ENCODE measurements at regions not wholly inside any gene's neighbourhood (a gene's known extent, or its start where the extent isn't known, plus 50 kb on each side); places are given as distances from the start of the nearest gene placed in this dataset.

DNA sequence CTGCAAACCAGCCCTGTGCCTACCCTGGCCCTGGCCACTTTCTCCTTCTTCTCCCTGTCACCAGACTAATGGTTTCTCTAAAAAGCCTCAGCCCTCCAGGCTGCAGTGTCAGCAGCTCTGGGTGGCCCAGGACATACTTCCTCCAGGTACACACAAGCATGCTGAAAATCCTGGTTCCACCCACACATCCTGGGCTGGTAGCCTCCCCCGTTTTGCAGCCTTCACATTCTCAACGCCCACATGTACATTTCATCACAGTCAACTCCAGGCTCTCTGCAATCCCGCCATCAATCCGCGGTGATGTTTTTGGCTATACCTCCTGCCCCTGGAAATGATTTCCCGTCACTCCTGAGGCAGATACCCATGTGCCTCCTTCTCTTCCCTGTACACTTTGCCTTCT lies 59.4 kb downstream of the MAGEF1 start:
- no peak for TF ChIP-seq CTCF (IDR thresholded peaks at IDR 0.05; ENCODE audit: low read depth, low read length)
- DNase-seq (ENCODE audit: low read depth in 2 of 2) = peak in 1 of 2 donors; percentile 31
- H3K4me3 ChIP-seq (replicated peaks in 1 of 2; ENCODE audit: low read depth in 2 of 2, low read length in 2 of 2) = no peak overlapping the region

DNA sequence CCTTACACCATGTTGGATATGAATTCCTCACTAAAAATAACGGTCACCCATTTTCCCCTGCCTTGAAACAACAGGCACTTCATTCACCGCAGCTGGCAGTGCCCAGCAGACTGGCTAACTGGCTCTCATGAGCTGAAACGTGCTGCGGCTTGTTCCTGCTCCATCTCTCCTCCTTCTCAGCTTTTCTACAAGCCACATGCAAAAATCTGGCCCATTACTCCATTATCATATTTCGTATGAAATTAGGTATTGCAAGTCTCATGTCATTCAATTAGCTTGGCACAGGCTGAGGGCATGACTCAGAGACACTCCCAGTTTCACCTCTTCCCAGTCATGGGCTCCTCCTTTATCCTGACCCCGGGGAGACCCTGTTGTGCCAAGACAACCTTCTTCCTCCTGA lies 60.0 kb downstream of the MAGEF1 start:
- no peak for DNase-seq (ENCODE audit: low read depth in 2 of 2)
- TF ChIP-seq CTCF (IDR thresholded peaks at IDR 0.05; ENCODE audit: low read depth, low read length) = no peak
- H3K4me3 ChIP-seq (replicated peaks in 1 of 2; ENCODE audit: low read depth in 2 of 2, low read length in 2 of 2) = no peak overlapping the region

DNA sequence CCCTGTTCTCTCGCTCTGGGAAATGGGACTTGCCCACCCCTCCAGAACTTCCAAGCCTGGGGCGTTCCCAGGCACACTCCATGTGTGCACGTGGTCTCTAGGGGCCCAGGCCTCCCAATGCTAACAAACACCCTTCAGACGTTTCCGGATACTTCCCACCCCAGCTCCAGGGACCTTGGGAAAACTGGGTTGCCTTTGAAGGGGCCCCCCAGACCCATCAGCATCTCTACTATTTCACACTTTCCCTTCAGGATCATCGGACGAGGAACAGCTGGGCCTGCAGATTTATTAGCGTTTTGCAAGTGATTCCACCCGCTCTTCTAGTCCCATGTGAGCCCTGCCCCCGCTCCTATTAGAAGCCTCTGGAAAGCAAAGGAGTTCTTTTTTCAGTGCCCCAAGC lies 63.2 kb downstream of the MAGEF1 start:
- no peak for DNase-seq (ENCODE audit: low read depth in 2 of 2)
- no peak overlapping the region for H3K4me3 ChIP-seq (replicated peaks in 1 of 2; ENCODE audit: low read depth in 2 of 2, low read length in 2 of 2)
- TF ChIP-seq CTCF (IDR thresholded peaks at IDR 0.05; ENCODE audit: low read depth, low read length) = no peak

GRCh38 chr3:184647405-184647936 lies 64.4 kb downstream of the MAGEF1 start:
- H3K4me3 ChIP-seq (replicated peaks in 1 of 2; ENCODE audit: low read depth in 2 of 2, low read length in 2 of 2) = no peak overlapping the region
- TF ChIP-seq CTCF (IDR thresholded peaks at IDR 0.05; ENCODE audit: low read depth, low read length) = no peak
- no peak for DNase-seq (ENCODE audit: low read depth in 2 of 2)

DNA sequence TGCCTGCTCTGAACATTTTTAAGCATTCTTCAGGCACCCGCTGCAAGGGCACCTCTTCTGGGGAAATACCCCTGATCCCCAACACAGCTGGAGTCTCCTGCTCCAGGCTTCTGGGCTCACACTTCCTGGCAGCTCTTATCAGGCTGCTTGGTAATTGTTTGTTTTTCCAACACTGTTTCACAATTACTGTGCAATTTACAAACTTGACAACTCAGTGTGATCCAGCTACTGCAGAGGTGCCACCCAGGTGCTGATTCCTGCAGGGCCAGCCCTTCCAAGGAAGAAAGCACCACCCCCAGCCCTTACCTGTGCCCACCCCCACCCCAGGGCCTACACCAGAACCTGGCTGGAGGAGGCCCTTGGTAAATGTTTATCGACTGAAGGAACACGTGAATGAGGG lies 66.5 kb downstream of the MAGEF1 start:
- TF ChIP-seq CTCF (IDR thresholded peaks at IDR 0.05; ENCODE audit: low read depth, low read length) = no peak
- H3K4me3 ChIP-seq (replicated peaks in 1 of 2; ENCODE audit: low read depth in 2 of 2, low read length in 2 of 2) = no peak overlapping the region
- DNase-seq (ENCODE audit: low read depth in 2 of 2) = peak in 1 of 2 donors; percentile 41

DNA sequence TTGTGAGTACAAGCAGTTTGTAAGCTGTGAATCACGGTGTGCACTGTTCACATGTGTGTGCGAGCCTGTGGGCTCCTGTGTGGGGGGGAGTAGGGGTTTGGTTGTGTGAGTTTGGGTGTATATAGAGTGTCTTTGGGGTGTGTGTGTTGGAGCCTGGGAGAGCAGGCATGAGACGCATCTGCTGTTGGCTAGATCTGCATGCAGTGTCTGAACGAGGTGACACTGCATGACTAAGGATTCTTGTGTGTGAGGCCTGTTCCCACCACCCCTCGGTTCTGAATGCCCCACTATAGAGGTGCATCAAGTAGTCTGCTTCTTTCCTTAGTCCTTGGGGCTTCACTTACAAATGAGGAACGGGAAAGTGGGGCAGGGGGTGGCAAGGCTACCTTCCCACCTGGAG lies 68.4 kb downstream of the MAGEF1 start:
- no peak for DNase-seq (ENCODE audit: low read depth in 2 of 2)
- no peak for TF ChIP-seq CTCF (IDR thresholded peaks at IDR 0.05; ENCODE audit: low read depth, low read length)
- H3K4me3 ChIP-seq (replicated peaks in 1 of 2; ENCODE audit: low read depth in 2 of 2, low read length in 2 of 2) = no peak overlapping the region

DNA sequence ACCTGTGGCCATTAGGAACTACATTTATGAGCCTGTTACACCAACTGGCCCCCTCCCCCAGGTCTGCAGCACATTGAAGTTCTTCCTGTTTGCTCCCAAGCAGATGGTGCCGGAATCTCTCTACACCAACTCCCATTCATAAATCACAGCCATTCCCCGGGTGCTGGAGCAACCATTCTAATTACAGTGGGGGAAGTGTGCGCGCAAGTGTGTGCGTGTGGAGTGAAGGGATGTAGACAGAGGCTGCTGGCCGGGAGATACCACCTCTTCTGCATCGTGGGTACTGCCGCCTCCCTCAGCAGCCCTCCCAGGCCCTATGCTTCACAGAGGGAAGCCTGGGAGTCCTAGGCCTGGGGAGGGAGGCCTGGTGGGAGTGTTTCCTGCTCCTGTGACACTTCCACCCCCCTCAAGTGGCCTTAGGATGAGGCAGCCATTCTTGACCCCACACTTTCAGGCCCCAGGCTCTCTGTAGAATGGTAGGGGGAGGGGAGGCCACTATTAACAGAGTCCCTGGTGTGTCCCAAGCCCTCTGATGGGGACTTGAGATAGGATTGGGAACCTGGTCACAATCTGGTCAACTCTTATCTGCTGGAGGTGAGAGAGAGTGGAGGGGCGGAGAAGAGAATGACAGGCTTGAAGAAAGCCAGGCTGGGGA lies 69.1 kb downstream of the MAGEF1 start:
- H3K4me3 ChIP-seq (replicated peaks in 1 of 2; ENCODE audit: low read depth in 2 of 2, low read length in 2 of 2) = no peak overlapping the region
- no peak for DNase-seq (ENCODE audit: low read depth in 2 of 2)
- no peak for TF ChIP-seq CTCF (IDR thresholded peaks at IDR 0.05; ENCODE audit: low read depth, low read length)
